HEK293 (cell line): ENCODE measurements at regions not wholly inside any gene's neighbourhood (a gene's known extent, or its start where the extent isn't known, plus 50 kb on each side); places are given as distances from the start of the nearest gene placed in this dataset.

ENCODE experiments used
- EGR2 ChIP-seq: fragments of 450-650 bp; formaldehyde crosslinking; IDR thresholded peaks from 2 replicates; pipeline ENCODE4 v1.5.1; 2016; ENCODE audit warnings: low read depth, missing biosample characterization, missing genetic modification characterization
- HIC1 ChIP-seq: fragments of 450-650 bp; formaldehyde crosslinking; IDR thresholded peaks from 2 replicates; pipeline ENCODE4 v1.5.1; 2016; ENCODE audit warnings: missing biosample characterization, missing genetic modification characterization
- KLF7 ChIP-seq: fragments of 450-650 bp; formaldehyde crosslinking; IDR thresholded peaks from 2 replicates; pipeline ENCODE4 v1.5.1; 2016; ENCODE audit warnings: missing biosample characterization, missing genetic modification characterization, borderline replicate concordance
- MEIS1 ChIP-seq: sonication (generic); formaldehyde crosslinking; IDR thresholded peaks from 2 replicates; pipeline ENCODE4 v1.8.1; 2022; ENCODE audit warnings: missing genetic modification reagents, mild to moderate bottlenecking, borderline replicate concordance
- OSR2 ChIP-seq: fragments of 450-650 bp; formaldehyde crosslinking; IDR thresholded peaks from 2 replicates; pipeline ENCODE4 v1.5.1; 2016; ENCODE audit warnings: missing biosample characterization, missing genetic modification characterization
- SETDB1 ChIP-seq: IDR thresholded peaks from one replicate; pipeline ENCODE4 v1.6.1; 2017; ENCODE audit warnings: mild to moderate bottlenecking, low read length, moderate library complexity, mixed read lengths; ENCODE audit not compliant: insufficient read length
- ZBTB6 ChIP-seq: fragments of 450-650 bp; formaldehyde crosslinking; IDR thresholded peaks from 2 replicates; pipeline ENCODE4 v1.5.1; 2017; ENCODE audit warnings: missing biosample characterization, missing genetic modification characterization
- ZNF121 ChIP-seq: fragments of 450-650 bp; formaldehyde crosslinking; IDR thresholded peaks from 2 replicates; pipeline ENCODE4 v1.5.1; 2016; ENCODE audit warnings: missing biosample characterization, missing genetic modification characterization
- ZNF138 ChIP-seq: fragments of 450-650 bp; formaldehyde crosslinking; IDR thresholded peaks from 2 replicates; pipeline ENCODE4 v1.5.1; 2016; ENCODE audit warnings: missing biosample characterization, missing genetic modification characterization, borderline replicate concordance
- ZNF2 ChIP-seq: fragments of 450-650 bp; formaldehyde crosslinking; IDR thresholded peaks from 2 replicates; pipeline ENCODE4 v1.5.1; 2016; ENCODE audit warnings: missing biosample characterization, missing genetic modification characterization
- ZNF202 ChIP-seq: fragments of 450-650 bp; formaldehyde crosslinking; IDR thresholded peaks from 2 replicates; pipeline ENCODE4 v1.5.1; 2016; ENCODE audit warnings: missing biosample characterization, missing genetic modification characterization, borderline replicate concordance
- ZNF350 ChIP-seq: fragments of 450-650 bp; formaldehyde crosslinking; IDR thresholded peaks from 2 replicates; pipeline ENCODE4 v1.5.0; 2017; ENCODE audit warnings: missing biosample characterization, mild to moderate bottlenecking, missing genetic modification characterization
- ZNF362 ChIP-seq: fragments of 450-650 bp; formaldehyde crosslinking; IDR thresholded peaks from 2 replicates; pipeline ENCODE4 v1.5.1; 2016; ENCODE audit warnings: missing biosample characterization, missing genetic modification characterization
- ZNF473 ChIP-seq: fragments of 450-650 bp; formaldehyde crosslinking; IDR thresholded peaks from 2 replicates; pipeline ENCODE4 v1.5.1; 2017; ENCODE audit warnings: missing biosample characterization, missing genetic modification characterization
- ZNF521 ChIP-seq: fragments of 450-650 bp; formaldehyde crosslinking; IDR thresholded peaks from 2 replicates; pipeline ENCODE4 v1.5.1; 2017; ENCODE audit warnings: missing biosample characterization, mild to moderate bottlenecking, missing genetic modification characterization
- ZNF529 ChIP-seq: fragments of 450-650 bp; formaldehyde crosslinking; IDR thresholded peaks from 2 replicates; pipeline ENCODE4 v1.5.1; 2017; ENCODE audit warnings: missing genetic modification characterization, missing biosample characterization; ENCODE audit not compliant: insufficient replicate concordance
- ZNF580 ChIP-seq: fragments of 450-650 bp; formaldehyde crosslinking; IDR thresholded peaks from 2 replicates; pipeline ENCODE4 v1.5.1; 2016; ENCODE audit warnings: missing biosample characterization, missing genetic modification characterization
- ZNF639 ChIP-seq: fragments of 450-650 bp; formaldehyde crosslinking; IDR thresholded peaks from 2 replicates; pipeline ENCODE4 v1.5.1; 2016; ENCODE audit warnings: missing biosample characterization, missing genetic modification characterization
- ZNF645 ChIP-seq: fragments of 450-650 bp; formaldehyde crosslinking; IDR thresholded peaks from 2 replicates; pipeline ENCODE4; 2016; ENCODE audit warnings: missing biosample characterization, missing genetic modification characterization
- ZNF692 ChIP-seq: fragments of 450-650 bp; formaldehyde crosslinking; IDR thresholded peaks from 2 replicates; pipeline ENCODE4 v1.5.1; 2016; ENCODE audit warnings: missing biosample characterization, missing genetic modification characterization
- ZNF704 ChIP-seq: fragments of 450-650 bp; formaldehyde crosslinking; IDR thresholded peaks from 2 replicates; pipeline ENCODE4 v1.5.1; 2016; ENCODE audit warnings: missing biosample characterization, missing genetic modification characterization

GRCh38 chr6:91299544-91300491, 712.9 kb upstream of the MAP3K7 start (continued):
- no peak for TF ChIP-seq ZNF704 (tag by site-specific recombination)
- TF ChIP-seq ZNF580 (tag by site-specific recombination), result peak; percentile 83; the same call in 1 of the 2 replicates
- peak; percentile 62; the same call in 1 of the 2 replicates for TF ChIP-seq MEIS1 (CRISPR knock-in tag)
- no peak for TF ChIP-seq EGR2
- TF ChIP-seq OSR2 (tag by site-specific recombination), result peak; percentile 89
- TF ChIP-seq ZNF202 (tag by site-specific recombination), result no peak
- TF ChIP-seq ZNF121 (tag by site-specific recombination), result no peak; the same call in 1 of the 2 replicates
- peak; percentile 62; the same call in 1 of the 2 replicates for TF ChIP-seq ZBTB6 (tag by site-specific recombination)
- no peak for TF ChIP-seq ZNF138 (tag by site-specific recombination)
- TF ChIP-seq ZNF529 (tag by site-specific recombination), result no peak
- TF ChIP-seq ZNF362 (tag by site-specific recombination), result no peak
- no peak for TF ChIP-seq ZNF645 (tag by site-specific recombination)
- TF ChIP-seq ZNF473, result no peak
- no peak for TF ChIP-seq HIC1 (tag by site-specific recombination)
- TF ChIP-seq KLF7, result no peak
- no peak for TF ChIP-seq ZNF639
- peak; percentile 97 for TF ChIP-seq ZNF350 (tag by site-specific recombination)
- TF ChIP-seq ZNF2, result peak; percentile 38; the same call in 1 of the 2 replicates
- no peak for TF ChIP-seq ZNF521 (tag by site-specific recombination)
- no peak for TF ChIP-seq SETDB1
- TF ChIP-seq ZNF692 (tag by site-specific recombination), result peak; percentile 63; the same call in 1 of the 2 replicates
